Testis (tissue), 2 donors: ENCODE measurements at regions not wholly inside any gene's neighbourhood (a gene's known extent, or its start where the extent isn't known, plus 50 kb on each side); places are given as distances from the start of the nearest gene placed in this dataset.

Experiments used
- DNase-seq: peaks from one replicate; pipeline ENCODE4 v3.0.0-alpha.2; 2019
- H3K27ac ChIP-seq, 2 donors: fragments of 200-600 bp; sonication (generic); one replicate each; pipeline ENCODE4 v1.5.1; 2019
- H3K27me3 ChIP-seq: fragments of 200-600 bp; sonication (generic); one replicate; pipeline ENCODE4 v1.5.1; 2019
- H3K36me3 ChIP-seq: fragments of 200-600 bp; sonication (generic); one replicate; pipeline ENCODE4 v1.5.1; 2017; ENCODE audit warnings: low read depth; ENCODE audit errors: missing control alignments
- H3K4me1 ChIP-seq: fragments of 200-600 bp; sonication (generic); one replicate; pipeline ENCODE4 v1.5.1; 2019
- H3K4me3 ChIP-seq, 2 donors: fragments of 200-600 bp; sonication (generic); one replicate each; pipeline ENCODE4 v1.5.1; 2017 to 2019
- H3K9me3 ChIP-seq: fragments of 200-600 bp; sonication (generic); one replicate; pipeline ENCODE4 v1.5.1; 2017
- CTCF ChIP-seq, 3 experiments: fragments of 450-650 bp in 2 of 3; fragments of 200-600 bp in 1 of 3; sonication (generic) in 1 of 3; IDR thresholded peaks; one replicate each; pipeline ENCODE4 v1.5.1; 2016 to 2019; ENCODE audit warnings: antibody characterized with exemption in 3 of 3, mild to moderate bottlenecking in 2 of 3, moderate library complexity in 1 of 3
- POLR2A ChIP-seq: fragments of 450-650 bp; IDR thresholded peaks from one replicate; pipeline ENCODE4 v1.6.1; 2017; ENCODE audit warnings: antibody characterized with exemption, mild to moderate bottlenecking, moderate library complexity
- WGBS, 2 donors: methylation state at CpG; one replicate each; pipeline ENCODE4 v1.1.5; 2018; 5-methylcytosine and 5-hydroxymethylcytosine counted together
- intact Hi-C: fragments of 100-400 bp; cut with DNase I; formaldehyde crosslinking; loops from one replicate; pipeline ENCODE4 v1.15.1; 2023; ENCODE audit warnings: low total_unique reads

GRCh38 chr6:19333936-19334335 lies 503.2 kb upstream of the ID4 start:
- 72 to 82% methylated on average over 3 of the region's 3 CpGs for WGBS, 2 donors
- H3K27ac ChIP-seq = no peak overlapping the region
- DNase-seq = no peak

GRCh38 chr6:19336579-19336978 lies 500.6 kb upstream of the ID4 start:
- no peak for DNase-seq
- H3K4me3 ChIP-seq = no peak overlapping the region
- TF ChIP-seq CTCF (IDR thresholded peaks at IDR 0.05) (no peak), POLR2A (no peak)
- H3K27me3 ChIP-seq = no peaks in the 10 kb centered on the region
- no peak overlapping the region for H3K27ac ChIP-seq
- no peaks in the 10 kb centered on the region for H3K9me3 ChIP-seq
- H3K4me1 ChIP-seq = no peaks in the 10 kb centered on the region
- H3K36me3 ChIP-seq = no peaks in the 10 kb centered on the region
- 58 to 89% methylated on average over 4 of the region's 4 CpGs for WGBS, 2 donors
- intact Hi-C loops = no loop called here

More at GRCh38 chr6:19333936-19334335, 503.2 kb upstream of the ID4 start:
- Histone ChIP-seq H3K9me3 (no peaks in the 10 kb centered on the region), H3K4me3 (no peak overlapping the region), H3K4me1 (no peaks in the 10 kb centered on the region), H3K27me3 (no peaks in the 10 kb centered on the region), H3K36me3 (no peaks in the 10 kb centered on the region)
- intact Hi-C loops = no loop called here
- TF ChIP-seq CTCF (IDR thresholded peaks at IDR 0.05) (no peak), POLR2A (no peak)

- no peak for DNase-seq
- Histone ChIP-seq H3K9me3 (no peaks in the 10 kb centered on the region), H3K27ac (no peak overlapping the region), H3K4me3 (no peak overlapping the region), H3K27me3 (no peaks in the 10 kb centered on the region), H3K36me3 (no peaks in the 10 kb centered on the region), H3K4me1 (no peaks in the 10 kb centered on the region)
- WGBS, 2 donors = 40 to 50% methylated on average over 6 of the region's 6 CpGs
- intact Hi-C loops = no loop called here
- TF ChIP-seq CTCF (IDR thresholded peaks at IDR 0.05) (no peak), POLR2A (no peak)
These were observed 500.1 kb upstream of the ID4 start for GRCh38 chr6:19337101-19337500.

- H3K27ac ChIP-seq = no peak overlapping the region
- no peak for DNase-seq
- no peaks in the 10 kb centered on the region for H3K36me3 ChIP-seq
- intact Hi-C loops = no loop called here
- H3K9me3 ChIP-seq = no peaks in the 10 kb centered on the region
- 86 to 90% methylated on average over 1 of the region's 1 CpG for WGBS, 2 donors
- no peaks in the 10 kb centered on the region for H3K27me3 ChIP-seq
- no peak overlapping the region for H3K4me3 ChIP-seq
- TF ChIP-seq CTCF (IDR thresholded peaks at IDR 0.05) (no peak), POLR2A (no peak)
- no peaks in the 10 kb centered on the region for H3K4me1 ChIP-seq
These were observed 494.6 kb upstream of the ID4 start for GRCh38 chr6:19342616-19343015.

GRCh38 chr6:19349429-19349828 lies 487.7 kb upstream of the ID4 start:
- no peaks in the 10 kb centered on the region for H3K4me1 ChIP-seq
- WGBS, 2 donors = 92 to 96% methylated on average over 3 of the region's 3 CpGs
- no peaks in the 10 kb centered on the region for H3K9me3 ChIP-seq
- no peak overlapping the region for H3K27ac ChIP-seq
- no peak for DNase-seq
- no peak for TF ChIP-seq POLR2A
- no peak for TF ChIP-seq CTCF (IDR thresholded peaks at IDR 0.05)
- intact Hi-C loops = no loop called here
- H3K36me3 ChIP-seq = no peaks in the 10 kb centered on the region
- no peaks in the 10 kb centered on the region for H3K27me3 ChIP-seq
- no peak overlapping the region for H3K4me3 ChIP-seq
